ENCODE measurements at regions not wholly inside any gene's neighbourhood (a gene's known extent, or its start where the extent isn't known, plus 50 kb on each side); places are given as distances from the start of the nearest gene placed in this dataset.

- H3K4me3 ChIP-seq (replicated peaks; ENCODE audit: low read depth, low read length), result no peak overlapping the region
- TF ChIP-seq CTCF (IDR thresholded peaks at IDR 0.05; ENCODE audit: low read depth, low read length, missing control alignments), result no peak
- DNase-seq (ENCODE audit: extremely low read depth, low read depth), result no peak
These were observed 135.2 kb upstream of the PRDM9 start for GRCh38 chr5:23372177-23372576.

GRCh38 chr5:23368393-23368792 lies 139.0 kb upstream of the PRDM9 start:
- no peak for TF ChIP-seq CTCF (IDR thresholded peaks at IDR 0.05; ENCODE audit: low read depth, low read length, missing control alignments)
- no peak overlapping the region for H3K4me3 ChIP-seq (replicated peaks; ENCODE audit: low read depth, low read length)
- DNase-seq (ENCODE audit: extremely low read depth, low read depth), result no peak

- DNase-seq (ENCODE audit: extremely low read depth, low read depth), result no peak
- H3K4me3 ChIP-seq (replicated peaks; ENCODE audit: low read depth, low read length), result no peak overlapping the region
These were observed 139.5 kb upstream of the PRDM9 start for GRCh38 chr5:23367874-23368273.

GRCh38 chr5:23353286-23353685 lies 154.1 kb upstream of the PRDM9 start:
- TF ChIP-seq CTCF (IDR thresholded peaks at IDR 0.05; ENCODE audit: low read depth, low read length, missing control alignments), result no peak
- H3K4me3 ChIP-seq (replicated peaks; ENCODE audit: low read depth, low read length), result no peak overlapping the region
- DNase-seq (ENCODE audit: extremely low read depth, low read depth), result no peak

More at GRCh38 chr5:23367874-23368273, 139.5 kb upstream of the PRDM9 start:
- TF ChIP-seq CTCF (IDR thresholded peaks at IDR 0.05; ENCODE audit: low read depth, low read length, missing control alignments), result no peak

GRCh38 chr5:23352446-23352845 lies 155.0 kb upstream of the PRDM9 start:
- DNase-seq (ENCODE audit: extremely low read depth, low read depth), result no peak

GRCh38 chr5:23343121-23343520 lies 164.3 kb upstream of the PRDM9 start:
- H3K4me3 ChIP-seq (replicated peaks; ENCODE audit: low read depth, low read length), result no peak overlapping the region
- no peak for DNase-seq (ENCODE audit: extremely low read depth, low read depth)
- no peak for TF ChIP-seq CTCF (IDR thresholded peaks at IDR 0.05; ENCODE audit: low read depth, low read length, missing control alignments)

More at GRCh38 chr5:23352446-23352845, 155.0 kb upstream of the PRDM9 start:
- H3K4me3 ChIP-seq (replicated peaks; ENCODE audit: low read depth, low read length), result no peak overlapping the region
- TF ChIP-seq CTCF (IDR thresholded peaks at IDR 0.05; ENCODE audit: low read depth, low read length, missing control alignments), result no peak

GRCh38 chr5:23332650-23333251 lies 174.7 kb upstream of the PRDM9 start:
- H3K4me3 ChIP-seq (replicated peaks; ENCODE audit: low read depth, low read length), result no peak overlapping the region
- no peak for DNase-seq (ENCODE audit: extremely low read depth, low read depth)
- TF ChIP-seq CTCF (IDR thresholded peaks at IDR 0.05; ENCODE audit: low read depth, low read length, missing control alignments), result no peak

All from HFF-Myc (cell line).